ENCODE measurements at regions not wholly inside any gene's neighbourhood (a gene's known extent, or its start where the extent isn't known, plus 50 kb on each side); places are given as distances from the start of the nearest gene placed in this dataset.

GRCh38 chr18:52156166-52156565 is 183.8 kb upstream of the DCC start:
- no peak for TF ChIP-seq EZH2 (IDR thresholded peaks at IDR 0.05)
- no peak for TF ChIP-seq CTCF (IDR thresholded peaks at IDR 0.05)
- no peak for TF ChIP-seq EZH2phosphoT487 (IDR thresholded peaks at IDR 0.05)

All from neural progenitor cell (in vitro differentiated cells).